Endodermal cell (in vitro differentiated cells): ENCODE measurements at regions not wholly inside any gene's neighbourhood (a gene's known extent, or its start where the extent isn't known, plus 50 kb on each side); places are given as distances from the start of the nearest gene placed in this dataset.

Experiments used
- DNase-seq: peaks from one replicate; pipeline ENCODE4 v3.0.0-alpha.2; 2017
- H3K27ac ChIP-seq: 2 replicates; pipeline ENCODE4 v1.5.1; 2013; ENCODE audit warnings: mild to moderate bottlenecking, low read depth, low read length, moderate library complexity
- H3K27me3 ChIP-seq: 2 replicates; pipeline ENCODE4 v1.6.1; 2013; ENCODE audit warnings: mild to moderate bottlenecking, low read length, moderate library complexity; ENCODE audit not compliant: insufficient read depth, control insufficient read depth, poor library complexity, severe bottlenecking
- H3K36me3 ChIP-seq: 2 replicates; pipeline ENCODE4 v1.7.0; 2013; ENCODE audit warnings: mild to moderate bottlenecking, low read length, moderate library complexity; ENCODE audit not compliant: control insufficient read depth, insufficient read depth
- H3K4me1 ChIP-seq: one replicate; pipeline ENCODE4 v1.7.0; 2013; ENCODE audit warnings: low read length; ENCODE audit not compliant: control insufficient read depth, insufficient read depth
- H3K4me3 ChIP-seq: 2 replicates; pipeline ENCODE4 v1.5.1; 2013; ENCODE audit warnings: mild to moderate bottlenecking, low read length, moderate library complexity
- H3K9ac ChIP-seq: 2 replicates; pipeline ENCODE4 v1.6.1; 2013; ENCODE audit warnings: mild to moderate bottlenecking, low read length, moderate library complexity; ENCODE audit not compliant: poor library complexity, severe bottlenecking; ENCODE audit errors: extremely low read depth
- H3K9me3 ChIP-seq: 2 replicates; pipeline ENCODE4 v1.6.1; 2013; ENCODE audit warnings: mild to moderate bottlenecking, low read length, moderate library complexity; ENCODE audit not compliant: control insufficient read depth
- H3K27ac Mint-ChIP-seq: 2 replicates; pipeline ENCODE4 v1.8.0; 2020; ENCODE audit warnings: mixed read lengths
- H3K27me3 Mint-ChIP-seq: 2 replicates; pipeline ENCODE4 v1.8.0; 2021; ENCODE audit warnings: mild to moderate bottlenecking, mixed read lengths; ENCODE audit not compliant: insufficient read depth
- H3K36me3 Mint-ChIP-seq: 2 replicates; pipeline ENCODE4 v1.8.0; 2020; ENCODE audit warnings: low read depth, mixed read lengths
- H3K4me1 Mint-ChIP-seq: 2 replicates; pipeline ENCODE4 v1.8.0; 2020; ENCODE audit warnings: mixed read lengths
- H3K4me3 Mint-ChIP-seq: 2 replicates; pipeline ENCODE4 v1.8.0; 2020; ENCODE audit warnings: mild to moderate bottlenecking, moderate library complexity, mixed read lengths
- H3K9me3 Mint-ChIP-seq: 2 replicates; pipeline ENCODE4 v1.8.0; 2020; ENCODE audit warnings: mild to moderate bottlenecking, mixed read lengths
- CTCF ChIP-seq: fragments of 200-600 bp; sonication (generic); conservative IDR thresholded peaks from 2 replicates; pipeline ENCODE4 v1.5.0; 2021; ENCODE audit warnings: antibody characterized with exemption, mild to moderate bottlenecking
- WGBS, 2 experiments: methylation state at CpG; one replicate each; pipeline versions ENCODE4 v1.1.5 to v1.1.7; 2013; ENCODE audit warnings: missing lambda C conversion rate in 2 of 2, mixed read lengths in 1 of 2; ENCODE audit not compliant: insufficient coverage in 1 of 2, insufficient read length in 1 of 2; 5-methylcytosine and 5-hydroxymethylcytosine counted together

- Histone ChIP-seq H3K27ac (no peak overlapping the region), H3K4me1 (no peaks in the 10 kb centered on the region), H3K4me3 (no peak overlapping the region), H3K9me3 (peaks cover 34% of the 10 kb centered on the region), H3K27me3 (peaks cover 34% of the 10 kb centered on the region), H3K9ac (no peak overlapping the region), H3K36me3 (no peaks in the 10 kb centered on the region)
- Mint-ChIP-seq H3K27me3 (peaks cover 23% of the 10 kb centered on the region), H3K27ac (no peak overlapping the region), H3K36me3 (peaks cover 5% of the 10 kb centered on the region), H3K4me3 (no peak overlapping the region), H3K9me3 (peaks cover 21% of the 10 kb centered on the region), H3K4me1 (peaks cover 24% of the 10 kb centered on the region)
- TF ChIP-seq CTCF: no peak
- DNase-seq: no peak
- WGBS, 2 experiments: 93 to 95% methylated on average over 3 to 4 of the region's 4 CpGs
These were observed 334.4 kb downstream of the PRELID2 start for GRCh38 chr5:145500710-145501109.

GRCh38 chr5:145499483-145499882 is 335.7 kb downstream of the PRELID2 start:
- no peak for TF ChIP-seq CTCF
- Mint-ChIP-seq H3K9me3 (peaks cover 21% of the 10 kb centered on the region), H3K27ac (no peak overlapping the region), H3K36me3 (peaks cover 5% of the 10 kb centered on the region), H3K4me1 (peaks cover 24% of the 10 kb centered on the region), H3K4me3 (no peak overlapping the region), H3K27me3 (peaks cover 35% of the 10 kb centered on the region)
- Histone ChIP-seq H3K4me3 (no peak overlapping the region), H3K9ac (no peak overlapping the region), H3K27me3 (peaks cover 47% of the 10 kb centered on the region), H3K4me1 (no peaks in the 10 kb centered on the region), H3K9me3 (peaks cover 34% of the 10 kb centered on the region), H3K36me3 (no peaks in the 10 kb centered on the region), H3K27ac (peak overlapping the region; percentile 52)
- no peak for DNase-seq
- 53 to 78% methylated on average over 4 of the region's 4 CpGs for WGBS, 2 experiments

GRCh38 chr5:145497052-145497451 is 338.1 kb downstream of the PRELID2 start:
- 86 to 97% methylated on average over 1 to 3 of the region's 3 CpGs for WGBS, 2 experiments
- H3K27me3 Mint-ChIP-seq: peaks cover 40% of the 10 kb centered on the region
- no peak overlapping the region for H3K4me3 ChIP-seq
- DNase-seq: no peak
- H3K9me3 Mint-ChIP-seq: peaks cover 17% of the 10 kb centered on the region
- no peak overlapping the region for H3K27ac Mint-ChIP-seq
- H3K4me1 Mint-ChIP-seq: peaks cover 11% of the 10 kb centered on the region
- H3K27me3 ChIP-seq: peaks cover 62% of the 10 kb centered on the region
- H3K4me3 Mint-ChIP-seq: no peak overlapping the region
- no peaks in the 10 kb centered on the region for H3K4me1 ChIP-seq
- peaks cover 30% of the 10 kb centered on the region for H3K9me3 ChIP-seq
- H3K9ac ChIP-seq: no peak overlapping the region
- H3K36me3 Mint-ChIP-seq: peaks cover 4% of the 10 kb centered on the region
- no peak overlapping the region for H3K27ac ChIP-seq
- no peak for TF ChIP-seq CTCF
- no peaks in the 10 kb centered on the region for H3K36me3 ChIP-seq
